ENCODE measurements at regions not wholly inside any gene's neighbourhood (a gene's known extent, or its start where the extent isn't known, plus 50 kb on each side); places are given as distances from the start of the nearest gene placed in this dataset.

GRCh38 chr6:76240092-76240491 is 167.6 kb upstream of the IMPG1 start:
- intact Hi-C loops (cut with DNase I), result no loop called here
- H3K4me1 ChIP-seq (replicated peaks), result no peaks in the 10 kb centered on the region
- H3K27me3 ChIP-seq (replicated peaks; ENCODE audit: insufficient read depth), result no peaks in the 10 kb centered on the region
- H3K27ac ChIP-seq, result no peak overlapping the region
- H3K9me3 ChIP-seq, result no peaks in the 10 kb centered on the region
- H3K36me3 ChIP-seq, result no peaks in the 10 kb centered on the region
- no peak for TF ChIP-seq POLR2A (IDR thresholded peaks at IDR 0.05)
- TF ChIP-seq POLR2AphosphoS5 (IDR thresholded peaks at IDR 0.05), result no peak
- TF ChIP-seq CTCF (IDR thresholded peaks at IDR 0.05), result no peak
- DNase-seq (ENCODE audit: low spot score), result no peak
- no peak overlapping the region for H3K4me3 ChIP-seq

DNA sequence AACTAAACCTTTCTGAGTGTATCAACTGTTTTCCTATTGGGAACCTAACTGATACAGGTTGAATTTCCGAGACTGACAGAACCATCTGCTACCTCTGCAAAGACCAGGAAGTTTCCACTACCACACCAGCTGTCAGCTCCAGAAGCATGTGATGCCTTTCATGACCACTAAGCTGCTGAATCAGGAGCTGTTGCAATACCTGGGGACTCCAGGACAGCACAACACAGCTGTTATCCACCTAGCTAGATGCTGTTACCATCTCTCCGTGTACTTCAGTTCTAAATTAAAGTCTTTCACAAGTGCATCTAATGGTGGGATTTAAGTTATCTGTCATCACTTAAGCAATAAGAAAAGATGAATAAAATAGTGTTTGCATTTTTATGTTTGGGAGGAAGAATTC is 158.2 kb upstream of the IMPG1 start:
- 76% methylated on average over 2 of the region's 2 CpGs for WGBS
- H3K4me1 ChIP-seq (replicated peaks), result no peaks in the 10 kb centered on the region
- no peak overlapping the region for H3K4me3 ChIP-seq
- H3K9me3 ChIP-seq, result no peaks in the 10 kb centered on the region
- no peak overlapping the region for H3K27ac ChIP-seq
- H3K27me3 ChIP-seq (replicated peaks; ENCODE audit: insufficient read depth), result no peaks in the 10 kb centered on the region
- H3K36me3 ChIP-seq, result no peaks in the 10 kb centered on the region
- TF ChIP-seq CTCF (IDR thresholded peaks at IDR 0.05), result no peak
- TF ChIP-seq POLR2AphosphoS5 (IDR thresholded peaks at IDR 0.05), result no peak
- TF ChIP-seq POLR2A (IDR thresholded peaks at IDR 0.05), result no peak
- no peak for DNase-seq (ENCODE audit: low spot score)
- intact Hi-C loops (cut with DNase I), result no loop called here

DNA sequence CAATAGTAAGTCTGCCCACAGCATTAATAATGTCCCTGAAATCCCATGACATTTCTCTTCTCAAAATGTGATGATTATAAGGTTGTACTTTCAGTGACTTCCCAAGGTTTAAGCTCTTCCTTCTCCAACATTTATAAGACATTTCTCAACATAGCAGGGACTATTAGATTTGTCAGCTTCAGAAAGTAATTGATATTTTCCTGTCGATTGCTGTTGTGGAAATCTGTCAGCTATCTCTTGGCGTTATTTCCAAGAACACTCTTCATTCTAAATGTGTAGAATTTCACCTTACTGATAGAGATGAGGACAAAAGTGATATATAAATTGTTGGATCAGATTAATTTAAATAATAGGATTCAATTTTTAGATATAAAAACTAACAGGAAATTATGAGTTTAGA is 149.7 kb upstream of the IMPG1 start:
- Histone ChIP-seq H3K36me3 (no peaks in the 10 kb centered on the region), H3K27ac (no peak overlapping the region), H3K4me3 (no peak overlapping the region), H3K9me3 (no peaks in the 10 kb centered on the region), H3K27me3 (replicated peaks; ENCODE audit: insufficient read depth) (no peaks in the 10 kb centered on the region), H3K4me1 (replicated peaks) (no peaks in the 10 kb centered on the region)
- WGBS, result 85% methylated on average over 2 of the region's 2 CpGs
- intact Hi-C loops (cut with DNase I), result no loop called here
- TF ChIP-seq POLR2A (IDR thresholded peaks at IDR 0.05), result no peak
- TF ChIP-seq POLR2AphosphoS5 (IDR thresholded peaks at IDR 0.05), result no peak
- no peak for TF ChIP-seq CTCF (IDR thresholded peaks at IDR 0.05)
- no peak for DNase-seq (ENCODE audit: low spot score)

DNA sequence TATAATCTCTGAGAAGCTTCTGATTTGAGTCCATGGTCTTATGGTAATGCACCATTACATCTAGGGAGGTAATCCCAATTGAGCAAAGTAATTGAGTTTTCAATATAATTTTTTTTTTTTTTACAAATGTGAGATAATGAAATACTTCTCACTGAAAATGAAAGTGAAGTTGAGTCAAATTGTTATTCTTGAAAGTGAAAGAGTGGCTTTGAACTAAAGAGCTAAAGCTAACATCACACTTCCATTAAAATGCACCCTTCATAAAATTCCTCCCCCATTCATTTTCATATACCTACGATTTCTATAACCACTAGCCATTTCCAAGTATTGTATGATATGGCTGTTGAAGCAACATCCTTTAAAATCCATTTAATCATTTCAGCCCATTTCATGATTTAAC is 149.1 kb upstream of the IMPG1 start:
- intact Hi-C loops (cut with DNase I), result no loop called here
- no peak overlapping the region for H3K4me3 ChIP-seq
- no peaks in the 10 kb centered on the region for H3K36me3 ChIP-seq
- no peaks in the 10 kb centered on the region for H3K9me3 ChIP-seq
- DNase-seq (ENCODE audit: low spot score), result no peak
- H3K27me3 ChIP-seq (replicated peaks; ENCODE audit: insufficient read depth), result no peaks in the 10 kb centered on the region
- H3K4me1 ChIP-seq (replicated peaks), result no peaks in the 10 kb centered on the region
- WGBS, result 87% methylated on average over 1 of the region's 1 CpG
- H3K27ac ChIP-seq, result no peak overlapping the region
- TF ChIP-seq CTCF (IDR thresholded peaks at IDR 0.05), result no peak
- TF ChIP-seq POLR2AphosphoS5 (IDR thresholded peaks at IDR 0.05), result no peak
- no peak for TF ChIP-seq POLR2A (IDR thresholded peaks at IDR 0.05)

DNA sequence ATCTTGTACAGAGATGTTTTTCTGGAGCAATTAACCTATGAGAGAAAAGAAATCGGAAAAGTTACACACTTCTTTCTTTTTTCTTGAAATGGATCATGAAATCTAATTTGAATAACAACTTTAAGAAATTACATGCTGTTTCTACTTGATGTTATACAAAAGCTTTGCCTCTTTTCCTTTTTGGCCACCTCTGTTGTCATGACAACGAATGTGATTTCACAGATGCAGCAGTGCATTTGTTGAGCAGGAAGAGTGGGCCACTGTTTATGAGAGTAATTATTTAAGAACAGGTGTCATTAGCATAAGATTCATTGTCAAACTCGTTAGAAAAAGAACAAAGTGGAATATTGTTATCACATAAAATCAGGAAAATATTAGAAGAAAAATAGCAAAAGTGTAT is 148.3 kb upstream of the IMPG1 start:
- H3K4me3 ChIP-seq, result no peak overlapping the region
- no peaks in the 10 kb centered on the region for H3K36me3 ChIP-seq
- H3K9me3 ChIP-seq, result no peaks in the 10 kb centered on the region
- H3K27ac ChIP-seq, result no peak overlapping the region
- H3K4me1 ChIP-seq (replicated peaks), result no peaks in the 10 kb centered on the region
- no peak for DNase-seq (ENCODE audit: low spot score)
- intact Hi-C loops (cut with DNase I), result no loop called here
- no peaks in the 10 kb centered on the region for H3K27me3 ChIP-seq (replicated peaks; ENCODE audit: insufficient read depth)
- WGBS, result 56% methylated on average over 3 of the region's 3 CpGs
- TF ChIP-seq CTCF (IDR thresholded peaks at IDR 0.05) (no peak), POLR2AphosphoS5 (IDR thresholded peaks at IDR 0.05) (no peak), POLR2A (IDR thresholded peaks at IDR 0.05) (no peak)
